IPS-18c (cell line): ENCODE measurements at regions not wholly inside any gene's neighbourhood (a gene's known extent, or its start where the extent isn't known, plus 50 kb on each side); places are given as distances from the start of the nearest gene placed in this dataset.

Experiments used
- H3K4me3 ChIP-seq: 2 replicates; pipeline ENCODE4 v1.7.0; 2013; ENCODE audit warnings: low read depth, mild to moderate bottlenecking, low read length, moderate library complexity; ENCODE audit not compliant: insufficient read depth
- H3K9me3 ChIP-seq: one replicate; pipeline ENCODE4 v1.6.1; 2013; ENCODE audit warnings: mild to moderate bottlenecking, low read length, moderate library complexity; ENCODE audit not compliant: control insufficient read depth, insufficient read depth

- no peaks in the 10 kb centered on the region for H3K9me3 ChIP-seq
- H3K4me3 ChIP-seq, result no peak overlapping the region
Measured at GRCh38 chr5:114305402-114306207, 56.3 kb upstream of the KCNN2 start.

- Histone ChIP-seq H3K9me3 (no peaks in the 10 kb centered on the region), H3K4me3 (no peak overlapping the region)
Measured at GRCh38 chr5:114308017-114308416, 53.9 kb upstream of the KCNN2 start.

GRCh38 chr5:114308508-114308907 lies 53.4 kb upstream of the KCNN2 start:
- Histone ChIP-seq H3K9me3 (no peaks in the 10 kb centered on the region), H3K4me3 (no peak overlapping the region)

GRCh38 chr5:114310666-114311065 lies 51.2 kb upstream of the KCNN2 start:
- no peaks in the 10 kb centered on the region for H3K9me3 ChIP-seq
- no peak overlapping the region for H3K4me3 ChIP-seq

GRCh38 chr5:114311281-114311680 lies 50.6 kb upstream of the KCNN2 start:
- Histone ChIP-seq H3K9me3 (no peaks in the 10 kb centered on the region), H3K4me3 (no peak overlapping the region)

GRCh38 chr5:114311968-114312367 lies 49.9 kb upstream of the KCNN2 start:
- no peaks in the 10 kb centered on the region for H3K9me3 ChIP-seq
- no peak overlapping the region for H3K4me3 ChIP-seq
